Stimulated activated CD4-positive, alpha-beta T cell treated with anti-CD3 and anti-CD28 coated beads, Interleukin-12 subunit alpha, Interleukin-12 subunit beta, amount 100 ng/mL, for 24 hours (primary cell): ENCODE measurements at regions not wholly inside any gene's neighbourhood (a gene's known extent, or its start where the extent isn't known, plus 50 kb on each side); places are given as distances from the start of the nearest gene placed in this dataset.

Experiments
- DNase-seq, 2 experiments: peaks; one replicate each; pipeline ENCODE4 v3.0.0-alpha.2; 2020; ENCODE audit warnings: low read depth in 2 of 2

GRCh38 chr7:156223935-156224832, 411.9 kb upstream of the SHH start:
- no peak for DNase-seq

- no peak for DNase-seq
Observed at GRCh38 chr7:156222611-156223010, 410.3 kb upstream of the SHH start.

GRCh38 chr7:156222151-156222550, 409.9 kb upstream of the SHH start:
- no peak for DNase-seq

GRCh38 chr7:156220701-156221100, 408.4 kb upstream of the SHH start:
- no peak for DNase-seq

DNA sequence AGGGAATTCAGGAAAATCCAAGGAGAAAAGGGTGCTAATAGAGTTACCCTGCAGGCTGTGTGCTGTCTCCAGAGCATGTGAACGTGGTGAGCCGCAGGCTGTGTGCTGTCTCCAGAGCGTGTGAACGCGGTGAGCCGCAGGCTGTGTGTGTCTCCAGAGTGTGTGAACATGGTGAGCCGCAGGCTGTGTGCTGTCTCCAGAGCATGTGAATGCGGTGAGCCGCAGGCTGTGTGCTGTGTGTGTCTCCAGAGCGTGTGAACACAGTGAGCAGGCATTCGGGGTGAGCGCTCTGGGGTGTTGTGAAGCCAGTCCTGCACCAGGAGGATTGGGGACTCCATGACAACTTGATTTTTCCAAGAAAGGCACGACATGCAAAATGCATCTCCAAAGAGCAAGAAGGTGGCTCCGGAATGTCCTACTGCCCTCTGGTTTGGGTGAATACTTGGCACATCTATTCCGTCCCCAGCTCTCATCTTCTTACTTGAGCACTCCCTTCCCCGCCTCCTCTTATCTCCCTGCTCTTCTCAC, 407.9 kb upstream of the SHH start:
- no peak for DNase-seq

DNA sequence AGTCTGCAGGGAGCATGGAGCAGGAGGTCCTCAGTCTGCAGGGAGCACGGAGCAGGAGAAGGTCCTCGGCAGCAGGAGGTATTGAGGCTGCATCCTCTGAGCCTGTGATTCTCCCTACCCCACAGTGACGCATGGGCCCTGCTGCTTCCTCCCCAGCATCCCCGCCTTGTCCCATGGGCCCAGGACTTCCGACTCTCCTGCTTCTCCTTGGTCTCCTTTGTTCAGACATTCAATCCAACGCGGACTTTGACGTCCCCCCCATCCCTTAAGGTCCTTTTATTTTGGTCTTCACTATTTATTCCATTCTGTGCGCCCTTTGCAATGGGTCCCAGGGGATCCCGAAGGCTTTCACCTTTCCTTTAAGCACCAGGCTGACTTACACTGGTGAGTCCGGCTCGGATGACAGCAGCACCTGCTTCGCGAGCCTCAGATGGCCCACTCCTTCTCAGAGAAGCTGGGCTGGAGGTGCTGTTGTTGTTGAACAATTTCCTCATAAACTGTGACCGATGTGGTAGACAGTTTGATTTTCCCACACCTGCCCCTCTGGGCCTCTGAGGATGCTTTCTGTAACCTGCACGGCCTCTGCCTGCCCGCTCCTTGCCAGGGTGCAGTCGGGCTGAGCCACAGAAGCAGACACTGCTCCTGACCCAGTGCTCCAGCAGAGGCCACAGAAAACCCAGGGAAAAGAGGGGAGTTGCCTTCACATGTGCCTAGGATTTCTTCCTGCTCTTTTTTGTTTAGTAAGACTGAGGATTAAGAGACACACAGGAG, 407.2 kb upstream of the SHH start:
- DNase-seq = no peak

GRCh38 chr7:156218544-156219306, 406.5 kb upstream of the SHH start:
- DNase-seq = no peak

- no peak for DNase-seq
Observed at GRCh38 chr7:156217803-156218202, 405.5 kb upstream of the SHH start.

GRCh38 chr7:156209087-156209486, 396.8 kb upstream of the SHH start:
- no peak for DNase-seq

DNA sequence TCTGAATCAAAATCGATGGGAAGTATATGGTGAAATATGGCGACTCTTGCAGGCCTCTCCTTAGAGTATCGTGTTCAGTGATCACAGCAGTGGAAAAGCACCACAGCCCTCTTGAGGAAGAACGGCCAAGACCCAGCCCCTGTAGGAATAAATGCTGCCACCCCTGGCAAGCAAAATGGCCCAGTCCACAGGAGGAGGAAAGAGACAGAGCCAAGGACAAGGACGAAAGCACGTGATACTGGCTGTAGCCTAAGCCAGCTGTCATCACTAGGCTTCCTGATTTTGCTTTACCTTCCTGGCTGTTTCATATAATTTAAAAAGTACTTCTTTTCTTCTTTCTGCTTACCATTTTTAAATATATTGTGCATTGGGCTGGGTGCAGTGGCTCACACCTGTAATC, 395.0 kb upstream of the SHH start:
- DNase-seq = no peak

DNA sequence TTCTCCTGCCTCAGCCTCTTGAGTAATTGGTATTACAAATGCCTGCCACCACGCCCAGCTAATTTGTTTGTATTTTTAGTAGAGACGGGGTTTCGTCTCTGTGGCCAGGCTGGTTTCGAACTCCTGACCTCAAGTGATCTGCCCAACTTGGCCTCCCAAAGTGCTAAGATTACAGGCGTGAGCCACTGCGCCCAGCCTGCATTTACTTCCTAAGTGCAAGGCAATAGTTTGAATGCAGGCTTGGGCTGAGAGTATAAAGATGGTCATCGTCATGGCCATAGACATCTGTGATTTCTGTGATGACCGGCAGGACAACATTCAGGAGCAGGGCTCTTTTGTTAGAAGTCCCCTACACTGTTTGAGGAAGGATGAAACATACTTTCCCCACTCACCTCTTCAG, 393.9 kb upstream of the SHH start:
- no peak for DNase-seq

- DNase-seq = no peak
Observed at GRCh38 chr7:156204820-156205219, 392.6 kb upstream of the SHH start.

DNA sequence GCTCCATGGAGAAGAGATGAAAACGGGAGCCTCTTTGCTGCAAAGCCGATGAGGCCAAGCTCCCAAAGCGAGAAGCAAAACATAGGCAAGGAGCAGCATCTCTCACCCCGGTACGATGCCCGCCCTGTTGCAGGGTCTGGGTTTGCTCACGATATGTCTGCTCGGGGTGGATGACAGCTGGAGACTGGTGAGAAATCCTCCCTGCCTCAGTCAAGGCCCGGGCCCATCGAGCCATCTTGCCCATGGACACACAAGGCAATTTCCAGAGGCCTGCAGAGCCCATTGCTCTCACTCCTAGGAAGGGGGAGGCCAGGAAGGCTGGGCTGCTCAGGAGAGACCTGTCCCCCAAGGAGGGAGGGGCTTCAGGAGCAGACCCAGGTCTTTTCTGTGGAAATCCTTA, 391.7 kb upstream of the SHH start:
- DNase-seq = no peak

DNA sequence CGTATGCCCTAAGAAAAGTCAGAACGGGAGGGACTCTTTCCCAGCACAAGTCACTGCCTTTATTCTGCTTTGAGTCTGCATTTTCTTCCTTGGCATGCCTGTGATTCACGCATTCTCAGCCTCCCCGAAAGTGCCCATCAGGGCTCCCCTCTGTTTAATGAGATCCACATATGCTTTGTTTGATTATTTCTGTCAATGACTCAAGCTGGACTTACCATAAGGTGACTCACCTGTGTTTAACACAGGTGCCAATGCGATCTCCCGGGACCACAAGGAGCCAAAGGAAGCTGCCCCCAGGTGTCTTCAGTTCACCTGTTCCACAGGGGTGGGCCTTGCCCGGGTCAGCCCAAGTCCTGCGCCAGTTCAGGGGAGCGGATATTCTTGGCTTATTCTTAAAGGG, 386.0 kb upstream of the SHH start:
- DNase-seq = no peak

GRCh38 chr7:156196649-156197048, 384.4 kb upstream of the SHH start:
- DNase-seq = no peak

- DNase-seq = no peak
Observed at GRCh38 chr7:156195276-156195675, 383.0 kb upstream of the SHH start.

GRCh38 chr7:156194813-156195212, 382.6 kb upstream of the SHH start:
- DNase-seq = no peak

DNA sequence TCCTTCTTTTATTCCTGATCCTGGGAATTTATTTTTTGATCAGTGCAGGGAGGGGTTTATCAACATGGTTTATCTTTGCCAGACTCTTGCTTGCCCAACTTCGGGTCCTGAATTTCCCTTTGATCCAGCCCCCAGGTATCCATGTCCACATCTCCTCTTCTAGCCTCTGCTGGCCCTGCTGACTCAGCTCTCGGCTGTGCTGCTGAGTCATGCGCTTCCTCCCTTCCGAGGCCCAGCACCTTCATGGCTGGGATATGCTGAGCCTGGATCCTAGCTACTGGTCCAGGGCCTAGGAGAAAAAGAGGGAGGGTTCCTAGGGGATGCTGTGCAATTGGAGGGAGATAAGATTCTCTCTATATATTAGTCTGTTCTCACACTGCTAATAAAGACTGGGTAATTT, 380.7 kb upstream of the SHH start:
- DNase-seq = no peak

- DNase-seq = no peak
Observed at GRCh38 chr7:156191090-156191489, 378.8 kb upstream of the SHH start.

- DNase-seq = no peak
Observed at GRCh38 chr7:156185076-156185475, 372.8 kb upstream of the SHH start.

GRCh38 chr7:156184164-156184563, 371.9 kb upstream of the SHH start:
- DNase-seq = no peak
